Vagina (tissue), 2 donors: ENCODE measurements at regions not wholly inside any gene's neighbourhood (a gene's known extent, or its start where the extent isn't known, plus 50 kb on each side); places are given as distances from the start of the nearest gene placed in this dataset.
"Not testable (repeated sequence)": the region's sequence is repeated elsewhere in the genome, so short reads cannot be mapped to it uniquely, and the experiment has no call there.

Experiments
- DNase-seq, 2 donors: peaks; one replicate each; pipeline ENCODE4 v3.0.0-alpha.2; 2017; ENCODE audit errors: extremely low spot score in 2 of 2
- H3K27ac ChIP-seq: fragments of 200-600 bp; sonication (generic); one replicate; pipeline ENCODE4 v1.5.1; 2019
- H3K27me3 ChIP-seq: fragments of 200-600 bp; sonication (generic); one replicate; pipeline ENCODE4 v1.5.1; 2019
- H3K36me3 ChIP-seq, 2 donors: fragments of 200-600 bp; sonication (generic); one replicate each; pipeline ENCODE4 v1.5.1; 2017 to 2019
- H3K4me1 ChIP-seq: fragments of 200-600 bp; sonication (generic); one replicate; pipeline ENCODE4 v1.5.1; 2019
- H3K4me3 ChIP-seq, 2 donors: fragments of 200-600 bp; sonication (generic); 1 replicate in 1 of 2; 2 replicates in 1 of 2; pipeline ENCODE4 v1.5.1; 2016 to 2019
- H3K9me3 ChIP-seq: fragments of 200-600 bp; sonication (generic); one replicate; pipeline ENCODE4 v1.5.1; 2019
- POLR2A ChIP-seq, 2 donors: fragments of 450-650 bp; IDR thresholded peaks; one replicate each; pipeline ENCODE4 v1.6.1; 2017; ENCODE audit warnings: antibody characterized with exemption in 2 of 2, mild to moderate bottlenecking in 2 of 2, moderate library complexity in 2 of 2
- POLR2AphosphoS5 ChIP-seq, 2 donors: sonication (generic); formaldehyde crosslinking; IDR thresholded peaks; one replicate each; pipeline ENCODE4 v1.9.0; 2017; ENCODE audit warnings: antibody characterized with exemption in 2 of 2, mild to moderate bottlenecking in 2 of 2, low read depth in 1 of 2; ENCODE audit not compliant: insufficient read depth in 1 of 2
- intact Hi-C: fragments of 100-400 bp; cut with DNase I; formaldehyde crosslinking; loops from one replicate; pipeline ENCODE4 v1.15.1; 2023
- TF ChIP-seq, protein P1 (sequence below), 3 experiments: fragments of 450-650 bp in 2 of 3; fragments of 200-600 bp in 1 of 3; sonication (generic) in 1 of 3; IDR thresholded peaks; one replicate each; pipeline ENCODE4 v1.5.1; 2017 to 2019; ENCODE audit warnings: antibody characterized with exemption in 3 of 3, mild to moderate bottlenecking in 2 of 3, moderate library complexity in 2 of 3

DNA sequence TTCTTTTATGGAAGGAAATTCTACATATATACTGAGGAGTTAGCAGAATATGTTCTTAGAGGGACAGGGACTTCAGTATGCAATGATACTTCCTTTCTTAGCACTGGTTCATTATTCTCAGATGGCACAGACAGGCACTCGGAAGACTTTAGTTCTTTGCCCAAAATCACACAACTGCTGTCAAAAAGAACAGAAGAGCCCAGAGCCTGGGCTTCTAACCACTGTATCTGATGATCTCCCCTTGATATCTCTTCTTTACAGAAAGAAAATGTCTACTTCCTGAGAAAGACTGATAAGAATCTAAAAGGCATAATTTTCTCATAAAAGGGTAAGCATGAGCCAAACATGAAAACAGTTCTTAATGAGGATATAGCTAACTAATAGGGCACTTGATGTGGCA lies 2034.2 kb upstream of the PRR20A start:
- intact Hi-C loops, result no loop called here
- no peaks in the 10 kb centered on the region for H3K36me3 ChIP-seq
- no peak overlapping the region for H3K27ac ChIP-seq
- H3K4me1 ChIP-seq, result no peaks in the 10 kb centered on the region
- no peak for DNase-seq
- no peak overlapping the region for H3K4me3 ChIP-seq
- TF ChIP-seq POLR2AphosphoS5 (IDR thresholded peaks at IDR 0.05; ENCODE audit: insufficient read depth in 1 of 2, low read depth in 1 of 2), result no peak
- TF ChIP-seq, protein P1, sequence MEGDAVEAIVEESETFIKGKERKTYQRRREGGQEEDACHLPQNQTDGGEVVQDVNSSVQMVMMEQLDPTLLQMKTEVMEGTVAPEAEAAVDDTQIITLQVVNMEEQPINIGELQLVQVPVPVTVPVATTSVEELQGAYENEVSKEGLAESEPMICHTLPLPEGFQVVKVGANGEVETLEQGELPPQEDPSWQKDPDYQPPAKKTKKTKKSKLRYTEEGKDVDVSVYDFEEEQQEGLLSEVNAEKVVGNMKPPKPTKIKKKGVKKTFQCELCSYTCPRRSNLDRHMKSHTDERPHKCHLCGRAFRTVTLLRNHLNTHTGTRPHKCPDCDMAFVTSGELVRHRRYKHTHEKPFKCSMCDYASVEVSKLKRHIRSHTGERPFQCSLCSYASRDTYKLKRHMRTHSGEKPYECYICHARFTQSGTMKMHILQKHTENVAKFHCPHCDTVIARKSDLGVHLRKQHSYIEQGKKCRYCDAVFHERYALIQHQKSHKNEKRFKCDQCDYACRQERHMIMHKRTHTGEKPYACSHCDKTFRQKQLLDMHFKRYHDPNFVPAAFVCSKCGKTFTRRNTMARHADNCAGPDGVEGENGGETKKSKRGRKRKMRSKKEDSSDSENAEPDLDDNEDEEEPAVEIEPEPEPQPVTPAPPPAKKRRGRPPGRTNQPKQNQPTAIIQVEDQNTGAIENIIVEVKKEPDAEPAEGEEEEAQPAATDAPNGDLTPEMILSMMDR (IDR thresholded peaks at IDR 0.05), result no peak
- no peak for TF ChIP-seq POLR2A (IDR thresholded peaks at IDR 0.05)
- H3K27me3 ChIP-seq, result no peaks in the 10 kb centered on the region
- no peaks in the 10 kb centered on the region for H3K9me3 ChIP-seq

DNA sequence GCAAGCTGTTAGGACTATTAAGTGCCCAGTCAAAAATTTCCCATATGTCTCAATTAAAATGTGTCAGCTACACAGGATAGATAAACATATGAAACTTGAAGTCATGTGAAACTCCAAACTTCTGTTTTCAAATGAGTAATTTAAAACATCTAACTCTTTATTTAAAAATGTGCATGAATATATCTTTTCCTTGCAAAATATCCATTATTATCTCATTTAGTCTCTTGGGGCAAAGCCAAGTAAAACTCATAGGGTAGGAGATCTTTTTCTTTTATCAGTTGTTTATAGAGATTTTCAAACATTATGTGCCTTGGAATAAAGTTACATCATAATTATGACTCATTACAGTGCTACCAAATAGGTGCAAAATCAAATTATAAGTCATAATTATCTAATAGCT lies 2020.1 kb upstream of the PRR20A start:
- no peaks in the 10 kb centered on the region for H3K4me1 ChIP-seq
- TF ChIP-seq, protein P1 (IDR thresholded peaks at IDR 0.05), result no peak
- H3K27ac ChIP-seq, result no peak overlapping the region
- H3K27me3 ChIP-seq, result no peaks in the 10 kb centered on the region
- H3K36me3 ChIP-seq, result no peaks in the 10 kb centered on the region
- no peak overlapping the region for H3K4me3 ChIP-seq
- H3K9me3 ChIP-seq, result no peaks in the 10 kb centered on the region
- no peak for DNase-seq
- intact Hi-C loops, result no loop called here

DNA sequence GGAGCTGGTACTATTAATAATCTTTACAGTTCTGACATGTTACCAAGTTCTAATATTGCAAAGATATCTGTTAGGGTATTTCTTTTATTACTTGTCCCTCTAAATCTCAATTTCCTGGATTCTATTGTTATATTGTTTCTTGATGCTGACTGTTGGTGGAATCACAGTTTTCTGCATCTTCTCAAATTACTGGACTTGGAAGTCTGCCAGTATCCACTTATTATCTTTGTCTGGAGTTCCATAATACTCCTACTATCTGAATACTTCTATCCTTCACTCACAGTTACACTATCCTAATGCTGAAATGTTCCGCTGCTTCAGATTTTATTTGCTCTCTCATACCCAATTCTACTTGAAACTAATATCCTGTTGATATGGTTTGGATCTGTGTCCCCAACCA lies 1985.7 kb upstream of the PRR20A start:
- no peak overlapping the region for H3K27ac ChIP-seq
- DNase-seq, result no peak
- no peak overlapping the region for H3K4me3 ChIP-seq
- no peaks in the 10 kb centered on the region for H3K27me3 ChIP-seq
- no peaks in the 10 kb centered on the region for H3K9me3 ChIP-seq
- no peaks in the 10 kb centered on the region for H3K36me3 ChIP-seq
- intact Hi-C loops, result no loop called here
- TF ChIP-seq, protein P1 (IDR thresholded peaks at IDR 0.05), result no peak
- no peak for TF ChIP-seq POLR2A (IDR thresholded peaks at IDR 0.05)
- no peak for TF ChIP-seq POLR2AphosphoS5 (IDR thresholded peaks at IDR 0.05; ENCODE audit: insufficient read depth in 1 of 2, low read depth in 1 of 2)
- H3K4me1 ChIP-seq, result no peaks in the 10 kb centered on the region

DNA sequence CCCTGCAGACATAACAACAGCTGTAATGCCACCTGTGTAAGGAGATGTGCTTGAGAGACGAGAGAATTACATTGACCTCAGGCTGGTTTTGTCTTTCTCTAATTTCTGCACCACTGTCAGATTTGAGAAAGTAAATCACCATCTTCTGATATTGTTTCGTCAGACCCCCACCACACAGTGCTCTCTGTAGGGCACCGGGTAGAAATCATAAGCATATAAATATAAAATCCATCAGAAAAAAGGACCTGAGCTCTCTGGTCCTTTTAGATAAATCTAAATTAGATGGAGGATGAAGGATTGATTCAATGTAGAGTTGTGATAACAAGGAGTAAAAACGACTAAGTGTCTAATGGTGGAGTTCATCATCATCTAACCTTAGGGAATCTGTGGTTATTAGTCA lies 1981.0 kb upstream of the PRR20A start:
- intact Hi-C loops, result no loop called here
- no peaks in the 10 kb centered on the region for H3K27me3 ChIP-seq
- no peaks in the 10 kb centered on the region for H3K36me3 ChIP-seq
- no peak overlapping the region for H3K27ac ChIP-seq
- TF ChIP-seq POLR2AphosphoS5 (IDR thresholded peaks at IDR 0.05; ENCODE audit: insufficient read depth in 1 of 2, low read depth in 1 of 2), result no peak
- TF ChIP-seq, protein P1 (IDR thresholded peaks at IDR 0.05), result no peak
- no peak for TF ChIP-seq POLR2A (IDR thresholded peaks at IDR 0.05)
- H3K9me3 ChIP-seq, result no peaks in the 10 kb centered on the region
- DNase-seq, result no peak
- H3K4me3 ChIP-seq, result no peak overlapping the region
- no peaks in the 10 kb centered on the region for H3K4me1 ChIP-seq

DNA sequence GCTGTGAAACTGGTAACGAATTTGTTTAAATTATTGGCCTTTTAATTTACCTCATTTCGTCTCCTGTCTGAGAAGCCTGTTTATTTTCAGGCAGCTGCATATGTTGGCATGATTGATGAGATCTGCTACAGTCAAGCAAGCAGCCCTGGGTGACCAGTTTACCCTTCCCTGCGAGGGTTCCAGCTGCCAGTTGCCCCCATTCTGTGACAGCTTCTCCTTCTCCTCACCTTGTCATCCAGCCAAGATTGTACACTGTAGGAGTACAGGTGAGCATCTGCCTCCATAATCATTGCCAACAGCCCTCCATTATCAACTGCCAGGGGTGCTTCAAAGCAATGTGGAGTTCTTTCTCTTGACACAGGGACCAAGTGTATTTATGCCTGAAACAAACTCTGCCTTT lies 1979.9 kb upstream of the PRR20A start:
- Histone ChIP-seq H3K4me3 (no peak overlapping the region), H3K27me3 (no peaks in the 10 kb centered on the region), H3K27ac (no peak overlapping the region), H3K4me1 (no peaks in the 10 kb centered on the region), H3K9me3 (no peaks in the 10 kb centered on the region), H3K36me3 (no peaks in the 10 kb centered on the region)
- intact Hi-C loops, result no loop called here
- DNase-seq, result no peak
- no peak for TF ChIP-seq POLR2A (IDR thresholded peaks at IDR 0.05)
- TF ChIP-seq, protein P1 (IDR thresholded peaks at IDR 0.05), result no peak
- TF ChIP-seq POLR2AphosphoS5 (IDR thresholded peaks at IDR 0.05; ENCODE audit: insufficient read depth in 1 of 2, low read depth in 1 of 2), result no peak

DNA sequence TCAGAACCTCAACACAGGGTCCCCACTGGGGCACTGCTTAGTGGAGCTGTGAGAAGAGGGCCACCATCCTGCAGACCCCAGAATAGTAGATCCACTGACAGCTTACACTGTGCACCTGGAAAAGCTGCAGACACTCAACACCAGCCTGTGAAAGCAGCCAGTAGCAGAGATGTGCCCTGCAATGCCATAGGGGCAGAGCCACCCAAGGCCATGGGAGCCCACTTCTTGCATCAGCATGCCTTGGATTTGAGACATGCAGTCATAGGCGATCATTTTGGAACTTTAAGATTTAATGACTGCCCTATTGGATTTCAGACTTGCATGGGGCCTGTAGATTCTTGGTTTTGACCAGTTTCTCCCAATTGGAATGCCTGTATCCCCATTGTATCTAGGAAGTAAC lies 1962.1 kb upstream of the PRR20A start:
- H3K4me1 ChIP-seq, H3K36me3 ChIP-seq, intact Hi-C loops, H3K27ac ChIP-seq, H3K9me3 ChIP-seq, DNase-seq, H3K27me3 ChIP-seq, H3K4me3 ChIP-seq: not testable (repeated sequence)
